ENCODE measurements at regions not wholly inside any gene's neighbourhood (a gene's known extent, or its start where the extent isn't known, plus 50 kb on each side); places are given as distances from the start of the nearest gene placed in this dataset.

GRCh38 chrX:96619588-96619987 is 65.1 kb upstream of the DIAPH2 start:
- TF ChIP-seq CTCF (IDR thresholded peaks at IDR 0.05; ENCODE audit: poor library complexity) (no peak), EZH2 (IDR thresholded peaks at IDR 0.05; ENCODE audit: borderline replicate concordance) (no peak), EZH2phosphoT487 (IDR thresholded peaks at IDR 0.05; ENCODE audit: low read depth, severe bottlenecking, unreplicated experiment) (no peak)
